Neural progenitor cell (in vitro differentiated cells): ENCODE measurements at regions not wholly inside any gene's neighbourhood (a gene's known extent, or its start where the extent isn't known, plus 50 kb on each side); places are given as distances from the start of the nearest gene placed in this dataset.

ENCODE experiments used
- DNase-seq: peaks from one replicate; pipeline ENCODE4 v3.0.0-alpha.2; 2016; ENCODE audit warnings: low spot score
- H2AFZ ChIP-seq: fragments of 200-600 bp; sonication (generic); replicated peaks from 2 replicates; pipeline ENCODE4 v1.6.1; 2016; ENCODE audit warnings: antibody characterized with exemption
- H3F3A ChIP-seq: fragments of 200-600 bp; sonication (generic); 2 replicates; pipeline ENCODE4 v1.6.1; 2016; ENCODE audit warnings: antibody characterized with exemption, low read depth
- H3K27ac ChIP-seq: fragments of 200-600 bp; sonication (generic); 2 replicates; pipeline ENCODE4 v1.5.1; 2016; ENCODE audit warnings: mild to moderate bottlenecking
- H3K27me3 ChIP-seq: fragments of 200-600 bp; sonication (generic); 2 replicates; pipeline ENCODE4 v1.6.1; 2016; ENCODE audit warnings: mild to moderate bottlenecking, moderate library complexity
- H3K36me3 ChIP-seq: fragments of 200-600 bp; sonication (generic); 2 replicates; pipeline ENCODE4 v1.5.1; 2016
- H3K4me1 ChIP-seq: fragments of 200-600 bp; sonication (generic); 2 replicates; pipeline ENCODE4 v1.6.1; 2016; ENCODE audit warnings: mixed run types
- H3K4me2 ChIP-seq: fragments of 200-600 bp; sonication (generic); 2 replicates; pipeline ENCODE4 v1.6.1; 2016
- H3K4me3 ChIP-seq: fragments of 200-600 bp; sonication (generic); 2 replicates; pipeline ENCODE4 v1.5.1; 2016
- H3K79me2 ChIP-seq: fragments of 200-600 bp; sonication (generic); 2 replicates; pipeline ENCODE4 v1.6.1; 2016; ENCODE audit warnings: low read depth
- H3K9ac ChIP-seq: fragments of 200-600 bp; sonication (generic); 2 replicates; pipeline ENCODE4 v1.6.1; 2016
- H3K9me3 ChIP-seq: fragments of 200-600 bp; sonication (generic); 2 replicates; pipeline ENCODE4 v1.5.1; 2016; ENCODE audit warnings: low read depth
- H4K20me1 ChIP-seq: fragments of 200-600 bp; sonication (generic); 2 replicates; pipeline ENCODE4 v1.6.1; 2016; ENCODE audit warnings: low read depth
- H3K27ac Mint-ChIP-seq: 3 replicates; pipeline ENCODE4 v1.8.0; 2021; ENCODE audit warnings: mixed read lengths
- H3K27me3 Mint-ChIP-seq: 2 replicates; pipeline ENCODE4 v1.8.0; 2022; ENCODE audit warnings: low read depth, mild to moderate bottlenecking, inconsistent platforms, moderate library complexity, mixed read lengths; ENCODE audit not compliant: insufficient read depth
- H3K36me3 Mint-ChIP-seq: 3 replicates; pipeline ENCODE4 v1.8.0; 2021; ENCODE audit warnings: mixed read lengths
- H3K4me1 Mint-ChIP-seq: 3 replicates; pipeline ENCODE4 v1.8.0; 2021; ENCODE audit warnings: mixed read lengths
- H3K4me3 Mint-ChIP-seq: 3 replicates; pipeline ENCODE4 v1.8.0; 2021; ENCODE audit warnings: mild to moderate bottlenecking, moderate library complexity, mixed read lengths
- H3K9me3 Mint-ChIP-seq: 3 replicates; pipeline ENCODE4 v1.8.0; 2020; ENCODE audit warnings: mixed read lengths
- CTCF ChIP-seq: fragments of 200-600 bp; sonication (generic); IDR thresholded peaks from 2 replicates; pipeline ENCODE4 v1.5.1; 2017; ENCODE audit warnings: antibody characterized with exemption, mild to moderate bottlenecking
- EZH2 ChIP-seq: fragments of 200-600 bp; sonication (generic); IDR thresholded peaks from 2 replicates; pipeline ENCODE4 v1.6.1; 2017; ENCODE audit warnings: antibody characterized with exemption, mild to moderate bottlenecking, moderate library complexity
- EZH2phosphoT487 ChIP-seq: fragments of 200-600 bp; sonication (generic); IDR thresholded peaks from 2 replicates; pipeline ENCODE4 v1.6.1; 2017; ENCODE audit warnings: antibody characterized with exemption

- H3K27ac Mint-ChIP-seq = no peak overlapping the region
- Histone ChIP-seq H3K36me3 (no peaks in the 10 kb centered on the region), H3K27ac (no peak overlapping the region), H3K4me3 (no peak overlapping the region), H2AFZ (no peak overlapping the region), H3K4me1 (peaks cover 10% of the 10 kb centered on the region), H3K27me3 (no peaks in the 10 kb centered on the region), H3K4me2 (no peak overlapping the region), H4K20me1 (no peaks in the 10 kb centered on the region), H3K9me3 (no peaks in the 10 kb centered on the region), H3F3A (no peaks in the 10 kb centered on the region), H3K79me2 (no peaks in the 10 kb centered on the region), H3K9ac (no peak overlapping the region)
- no peaks in the 10 kb centered on the region for H3K27me3 Mint-ChIP-seq
- no peaks in the 10 kb centered on the region for H3K36me3 Mint-ChIP-seq
- no peak for DNase-seq
- no peak for TF ChIP-seq EZH2phosphoT487
- TF ChIP-seq CTCF = no peak
- no peak for TF ChIP-seq EZH2
- H3K4me1 Mint-ChIP-seq = peaks cover under 1% of the 10 kb centered on the region
- no peak overlapping the region for H3K4me3 Mint-ChIP-seq
- no peaks in the 10 kb centered on the region for H3K9me3 Mint-ChIP-seq
Observed at GRCh38 chr7:76123316-76123715, 75.4 kb downstream of the MDH2 start.

GRCh38 chr7:76125560-76125959, 76.1 kb upstream of the SRRM3 start:
- Mint-ChIP-seq H3K4me3 (no peak overlapping the region), H3K27me3 (no peaks in the 10 kb centered on the region), H3K36me3 (no peaks in the 10 kb centered on the region), H3K9me3 (no peaks in the 10 kb centered on the region), H3K4me1 (no peaks in the 10 kb centered on the region), H3K27ac (no peak overlapping the region)
- Histone ChIP-seq H3K27ac (no peak overlapping the region), H4K20me1 (no peaks in the 10 kb centered on the region), H3K9me3 (no peaks in the 10 kb centered on the region), H2AFZ (no peak overlapping the region), H3K79me2 (no peaks in the 10 kb centered on the region), H3K4me3 (no peak overlapping the region), H3K36me3 (no peaks in the 10 kb centered on the region), H3K9ac (no peak overlapping the region), H3K27me3 (no peaks in the 10 kb centered on the region), H3K4me1 (peaks cover 10% of the 10 kb centered on the region), H3F3A (no peaks in the 10 kb centered on the region), H3K4me2 (no peak overlapping the region)
- TF ChIP-seq EZH2phosphoT487 (no peak), EZH2 (no peak), CTCF (no peak)
- no peak for DNase-seq

- no peaks in the 10 kb centered on the region for H4K20me1 ChIP-seq
- no peak overlapping the region for H3K9ac ChIP-seq
- no peak overlapping the region for H3K27ac ChIP-seq
- no peak overlapping the region for H3K4me3 ChIP-seq
- H3F3A ChIP-seq = no peaks in the 10 kb centered on the region
- H3K36me3 ChIP-seq = no peaks in the 10 kb centered on the region
- H3K36me3 Mint-ChIP-seq = no peaks in the 10 kb centered on the region
- TF ChIP-seq EZH2 = no peak
- no peak for TF ChIP-seq EZH2phosphoT487
- no peak for TF ChIP-seq CTCF
- H3K9me3 ChIP-seq = no peaks in the 10 kb centered on the region
- H2AFZ ChIP-seq = no peak overlapping the region
- peaks cover 1% of the 10 kb centered on the region for H3K4me1 Mint-ChIP-seq
- H3K79me2 ChIP-seq = no peaks in the 10 kb centered on the region
- H3K4me1 ChIP-seq = peaks cover under 1% of the 10 kb centered on the region
- no peak overlapping the region for H3K4me2 ChIP-seq
- H3K9me3 Mint-ChIP-seq = no peaks in the 10 kb centered on the region
- H3K27me3 Mint-ChIP-seq = no peaks in the 10 kb centered on the region
- H3K27ac Mint-ChIP-seq = no peak overlapping the region
- H3K27me3 ChIP-seq = no peaks in the 10 kb centered on the region
- DNase-seq = no peak
- H3K4me3 Mint-ChIP-seq = no peak overlapping the region
Observed at GRCh38 chr7:76126632-76127031, 75.1 kb upstream of the SRRM3 start.

GRCh38 chr7:76129366-76129765, 72.3 kb upstream of the SRRM3 start:
- H3K27ac Mint-ChIP-seq = no peak overlapping the region
- H3K4me2 ChIP-seq = no peak overlapping the region
- H3K9me3 Mint-ChIP-seq = no peaks in the 10 kb centered on the region
- no peaks in the 10 kb centered on the region for H3K36me3 ChIP-seq
- H3K4me3 Mint-ChIP-seq = no peak overlapping the region
- no peak overlapping the region for H3K27ac ChIP-seq
- no peaks in the 10 kb centered on the region for H3K4me1 ChIP-seq
- no peak for DNase-seq
- H3K9me3 ChIP-seq = no peaks in the 10 kb centered on the region
- no peak overlapping the region for H2AFZ ChIP-seq
- H3K9ac ChIP-seq = no peak overlapping the region
- peaks cover 6% of the 10 kb centered on the region for H3K4me1 Mint-ChIP-seq
- H4K20me1 ChIP-seq = no peaks in the 10 kb centered on the region
- no peak for TF ChIP-seq EZH2phosphoT487
- no peak for TF ChIP-seq EZH2
- no peak for TF ChIP-seq CTCF
- H3K79me2 ChIP-seq = no peaks in the 10 kb centered on the region
- H3K27me3 ChIP-seq = no peaks in the 10 kb centered on the region
- peaks cover 5% of the 10 kb centered on the region for H3K27me3 Mint-ChIP-seq
- no peaks in the 10 kb centered on the region for H3K36me3 Mint-ChIP-seq
- H3K4me3 ChIP-seq = no peak overlapping the region
- no peaks in the 10 kb centered on the region for H3F3A ChIP-seq
